Vagina (tissue), 2 donors: ENCODE measurements at regions not wholly inside any gene's neighbourhood (a gene's known extent, or its start where the extent isn't known, plus 50 kb on each side); places are given as distances from the start of the nearest gene placed in this dataset.

Experiments used
- DNase-seq, 2 donors: peaks; one replicate each; pipeline ENCODE4 v3.0.0-alpha.2; 2017; ENCODE audit errors: extremely low spot score in 2 of 2
- H3K27ac ChIP-seq: fragments of 200-600 bp; sonication (generic); one replicate; pipeline ENCODE4 v1.5.1; 2019
- H3K27me3 ChIP-seq: fragments of 200-600 bp; sonication (generic); one replicate; pipeline ENCODE4 v1.5.1; 2019
- H3K36me3 ChIP-seq, 2 donors: fragments of 200-600 bp; sonication (generic); one replicate each; pipeline ENCODE4 v1.5.1; 2017 to 2019
- H3K4me1 ChIP-seq: fragments of 200-600 bp; sonication (generic); one replicate; pipeline ENCODE4 v1.5.1; 2019
- H3K4me3 ChIP-seq, 2 donors: fragments of 200-600 bp; sonication (generic); 1 replicate in 1 of 2; 2 replicates in 1 of 2; pipeline ENCODE4 v1.5.1; 2016 to 2019
- H3K9me3 ChIP-seq: fragments of 200-600 bp; sonication (generic); one replicate; pipeline ENCODE4 v1.5.1; 2019
- POLR2A ChIP-seq, 2 donors: fragments of 450-650 bp; IDR thresholded peaks; one replicate each; pipeline ENCODE4 v1.6.1; 2017; ENCODE audit warnings: antibody characterized with exemption in 2 of 2, mild to moderate bottlenecking in 2 of 2, moderate library complexity in 2 of 2
- POLR2AphosphoS5 ChIP-seq, 2 donors: sonication (generic); formaldehyde crosslinking; IDR thresholded peaks; one replicate each; pipeline ENCODE4 v1.9.0; 2017; ENCODE audit warnings: antibody characterized with exemption in 2 of 2, mild to moderate bottlenecking in 2 of 2, low read depth in 1 of 2; ENCODE audit not compliant: insufficient read depth in 1 of 2
- intact Hi-C: fragments of 100-400 bp; cut with DNase I; formaldehyde crosslinking; loops from one replicate; pipeline ENCODE4 v1.15.1; 2023
- TF ChIP-seq, protein P1 (sequence below), 3 experiments: fragments of 450-650 bp in 2 of 3; fragments of 200-600 bp in 1 of 3; sonication (generic) in 1 of 3; IDR thresholded peaks; one replicate each; pipeline ENCODE4 v1.5.1; 2017 to 2019; ENCODE audit warnings: antibody characterized with exemption in 3 of 3, mild to moderate bottlenecking in 2 of 3, moderate library complexity in 2 of 3

DNA sequence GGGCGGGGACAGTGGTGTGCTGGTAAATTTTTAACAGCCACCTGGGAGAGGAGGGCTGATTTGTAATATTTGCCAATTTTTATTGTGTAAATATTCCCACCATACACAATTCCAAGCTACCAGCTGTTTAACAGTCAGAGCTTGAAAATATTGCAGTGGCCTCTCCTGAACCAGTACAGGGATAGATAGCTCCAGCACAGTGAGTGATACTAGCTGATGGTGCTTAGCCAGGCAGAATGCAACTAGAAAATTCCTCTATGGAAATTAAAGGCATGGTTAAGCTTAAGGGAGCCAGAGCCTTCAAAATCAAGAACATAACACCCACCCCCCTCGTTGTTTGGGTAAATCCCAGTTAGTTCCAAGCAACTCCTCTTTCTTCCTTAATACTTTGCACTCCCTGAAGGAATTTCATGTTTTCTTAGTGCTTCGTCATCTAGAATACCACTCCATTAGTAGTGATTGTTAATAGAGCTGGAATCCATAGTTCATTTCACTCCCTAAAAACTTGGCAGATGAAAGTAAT, 96.6 kb downstream of the CYB561 start:
- TF ChIP-seq, protein P1, sequence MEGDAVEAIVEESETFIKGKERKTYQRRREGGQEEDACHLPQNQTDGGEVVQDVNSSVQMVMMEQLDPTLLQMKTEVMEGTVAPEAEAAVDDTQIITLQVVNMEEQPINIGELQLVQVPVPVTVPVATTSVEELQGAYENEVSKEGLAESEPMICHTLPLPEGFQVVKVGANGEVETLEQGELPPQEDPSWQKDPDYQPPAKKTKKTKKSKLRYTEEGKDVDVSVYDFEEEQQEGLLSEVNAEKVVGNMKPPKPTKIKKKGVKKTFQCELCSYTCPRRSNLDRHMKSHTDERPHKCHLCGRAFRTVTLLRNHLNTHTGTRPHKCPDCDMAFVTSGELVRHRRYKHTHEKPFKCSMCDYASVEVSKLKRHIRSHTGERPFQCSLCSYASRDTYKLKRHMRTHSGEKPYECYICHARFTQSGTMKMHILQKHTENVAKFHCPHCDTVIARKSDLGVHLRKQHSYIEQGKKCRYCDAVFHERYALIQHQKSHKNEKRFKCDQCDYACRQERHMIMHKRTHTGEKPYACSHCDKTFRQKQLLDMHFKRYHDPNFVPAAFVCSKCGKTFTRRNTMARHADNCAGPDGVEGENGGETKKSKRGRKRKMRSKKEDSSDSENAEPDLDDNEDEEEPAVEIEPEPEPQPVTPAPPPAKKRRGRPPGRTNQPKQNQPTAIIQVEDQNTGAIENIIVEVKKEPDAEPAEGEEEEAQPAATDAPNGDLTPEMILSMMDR (IDR thresholded peaks at IDR 0.05) = no peak
- TF ChIP-seq POLR2AphosphoS5 (IDR thresholded peaks at IDR 0.05; ENCODE audit: insufficient read depth in 1 of 2, low read depth in 1 of 2) = no peak
- TF ChIP-seq POLR2A (IDR thresholded peaks at IDR 0.05) = no peak
- no peaks in the 10 kb centered on the region for H3K9me3 ChIP-seq
- peaks cover 8% of the 10 kb centered on the region for H3K4me1 ChIP-seq
- intact Hi-C loops = no loop called here
- no peak for DNase-seq
- H3K27me3 ChIP-seq = no peaks in the 10 kb centered on the region
- no peak overlapping the region for H3K4me3 ChIP-seq
- no peak overlapping the region for H3K27ac ChIP-seq
- no peaks in the 10 kb centered on the region for H3K36me3 ChIP-seq

DNA sequence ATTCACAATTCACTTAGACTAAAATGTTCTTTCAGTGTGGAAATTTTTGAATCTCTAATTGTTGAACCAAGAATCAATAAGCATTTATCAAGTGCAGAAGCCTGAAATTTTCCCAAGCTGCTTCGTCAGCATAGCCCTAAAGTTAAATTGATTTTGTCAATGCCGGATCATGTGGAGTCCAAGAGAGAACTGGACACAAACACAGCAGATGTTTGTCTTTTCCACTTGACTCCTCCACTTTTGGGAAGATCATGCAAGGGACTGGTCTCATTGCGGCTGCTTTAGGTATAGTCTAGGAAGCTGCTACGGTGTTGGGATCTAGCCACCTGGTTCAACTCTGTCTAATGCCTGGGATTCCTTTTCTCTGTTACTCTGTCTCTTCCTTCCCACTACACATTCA, 95.7 kb downstream of the CYB561 start:
- intact Hi-C loops = no loop called here
- H3K27ac ChIP-seq = no peak overlapping the region

DNA sequence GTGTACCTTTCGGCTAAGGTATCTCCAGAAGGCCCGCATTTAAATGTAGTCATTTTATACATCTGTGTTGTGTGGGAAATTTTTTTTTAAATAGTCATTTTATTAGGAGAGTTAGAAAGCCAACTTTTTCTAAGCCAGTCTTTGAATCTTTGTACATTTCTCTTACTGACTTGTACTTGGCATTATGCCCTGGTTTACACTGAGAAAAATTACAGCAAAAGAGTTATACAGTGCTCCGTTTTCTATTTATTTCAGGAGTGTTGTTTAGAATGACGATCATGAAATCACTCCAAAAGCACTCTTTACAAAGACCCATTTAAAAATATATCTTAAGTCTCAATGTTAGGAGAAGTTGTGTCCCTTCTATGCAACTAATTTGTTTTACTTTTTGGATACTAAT, 91.8 kb downstream of the CYB561 start:
- intact Hi-C loops = no loop called here
- no peak for DNase-seq
- Histone ChIP-seq H3K27ac (no peak overlapping the region), H3K36me3 (no peaks in the 10 kb centered on the region), H3K4me3 (no peak overlapping the region), H3K9me3 (no peaks in the 10 kb centered on the region), H3K27me3 (no peaks in the 10 kb centered on the region), H3K4me1 (peaks cover 30% of the 10 kb centered on the region)
- TF ChIP-seq, protein P1 (IDR thresholded peaks at IDR 0.05) = no peak
- TF ChIP-seq POLR2A (IDR thresholded peaks at IDR 0.05) (no peak), POLR2AphosphoS5 (IDR thresholded peaks at IDR 0.05; ENCODE audit: insufficient read depth in 1 of 2, low read depth in 1 of 2) (no peak)

More for the DNA sequence above, 95.7 kb downstream of the CYB561 start:
- H3K27me3 ChIP-seq = no peaks in the 10 kb centered on the region
- H3K4me3 ChIP-seq = no peak overlapping the region
- no peaks in the 10 kb centered on the region for H3K36me3 ChIP-seq
- no peak for DNase-seq
- no peaks in the 10 kb centered on the region for H3K9me3 ChIP-seq
- peaks cover 8% of the 10 kb centered on the region for H3K4me1 ChIP-seq
- TF ChIP-seq, protein P1 (IDR thresholded peaks at IDR 0.05) = no peak
- TF ChIP-seq POLR2AphosphoS5 (IDR thresholded peaks at IDR 0.05; ENCODE audit: insufficient read depth in 1 of 2, low read depth in 1 of 2) = no peak
- no peak for TF ChIP-seq POLR2A (IDR thresholded peaks at IDR 0.05)

DNA sequence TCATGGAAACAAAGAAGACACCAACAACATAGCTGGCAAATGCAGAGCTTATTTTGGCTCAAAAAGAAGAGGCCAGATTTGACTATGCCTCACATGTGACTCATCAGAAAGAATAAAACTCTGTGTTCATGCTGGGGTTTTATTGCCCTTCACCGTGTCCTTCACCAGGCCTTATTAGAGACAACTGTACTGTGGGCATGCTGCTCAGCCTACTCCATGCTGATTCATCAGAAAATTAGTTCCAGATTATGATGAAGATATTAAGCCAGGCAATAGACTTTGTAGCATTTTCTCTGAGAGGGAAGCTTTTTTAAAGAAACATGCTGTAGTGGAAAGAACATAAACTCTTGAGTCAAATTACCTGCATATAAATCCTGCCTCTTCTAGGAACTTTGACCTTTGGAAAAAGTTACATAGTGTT, 89.8 kb downstream of the CYB561 start:
- Histone ChIP-seq H3K36me3 (no peaks in the 10 kb centered on the region), H3K27ac (peak overlapping the region; percentile 0), H3K4me3 (no peak overlapping the region), H3K9me3 (no peaks in the 10 kb centered on the region), H3K4me1 (peaks cover 30% of the 10 kb centered on the region), H3K27me3 (no peaks in the 10 kb centered on the region)
- TF ChIP-seq POLR2A (IDR thresholded peaks at IDR 0.05) (no peak), POLR2AphosphoS5 (IDR thresholded peaks at IDR 0.05; ENCODE audit: insufficient read depth in 1 of 2, low read depth in 1 of 2) (peak in 1 of 2 donors; percentile 84)
- intact Hi-C loops = no loop called here
- no peak for DNase-seq

DNA sequence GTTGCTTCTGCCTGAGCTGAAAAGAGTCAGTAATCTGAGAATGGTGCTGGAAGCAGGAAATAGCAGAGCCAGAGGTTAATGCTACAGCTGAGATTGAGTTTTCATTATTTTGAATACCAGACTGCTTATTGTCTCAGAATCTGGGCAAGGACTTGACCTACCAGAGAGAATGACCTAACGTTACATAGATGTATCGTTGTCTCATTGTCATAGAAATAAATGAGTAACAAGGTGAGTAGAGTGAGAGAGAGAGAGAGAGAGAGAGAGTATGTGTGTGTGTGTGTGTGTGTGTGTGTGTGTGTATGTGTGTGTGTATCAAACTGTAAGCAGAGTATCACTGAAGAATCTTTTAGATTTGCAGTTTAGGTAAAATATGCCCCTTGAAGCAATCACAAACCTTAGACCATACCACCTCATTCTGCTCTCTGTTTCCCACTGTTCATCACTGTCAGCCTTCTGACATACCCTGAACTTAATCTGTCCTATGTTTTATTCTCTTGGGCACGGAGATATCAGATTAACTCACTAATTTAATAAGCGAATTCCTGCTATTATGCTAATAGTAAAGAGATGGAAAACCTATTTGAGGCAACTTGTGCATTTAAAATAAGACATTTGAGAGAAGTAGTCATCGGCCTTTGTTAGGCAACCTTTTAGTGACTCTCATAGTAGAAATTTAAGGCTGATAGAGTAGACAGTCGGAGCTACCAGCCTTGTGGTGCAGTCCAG, 87.8 kb downstream of the CYB561 start:
- no peak overlapping the region for H3K4me3 ChIP-seq
- H3K27me3 ChIP-seq = no peaks in the 10 kb centered on the region
- H3K36me3 ChIP-seq = no peaks in the 10 kb centered on the region
- peaks cover 30% of the 10 kb centered on the region for H3K4me1 ChIP-seq
- intact Hi-C loops = no loop called here
- peak overlapping the region; percentile 25 for H3K27ac ChIP-seq
- no peaks in the 10 kb centered on the region for H3K9me3 ChIP-seq
- DNase-seq = no peak
- TF ChIP-seq POLR2AphosphoS5 (IDR thresholded peaks at IDR 0.05; ENCODE audit: insufficient read depth in 1 of 2, low read depth in 1 of 2) = no peak
- TF ChIP-seq POLR2A (IDR thresholded peaks at IDR 0.05) = no peak
- TF ChIP-seq, protein P1 (IDR thresholded peaks at IDR 0.05) = no peak
